ENCODE measurements at regions not wholly inside any gene's neighbourhood (a gene's known extent, or its start where the extent isn't known, plus 50 kb on each side); places are given as distances from the start of the nearest gene placed in this dataset.

GRCh38 chr2:57550912-57551311, 495.7 kb upstream of the VRK2 start:
- H3K27ac Mint-ChIP-seq (ENCODE audit: unreplicated experiment) = no peak overlapping the region
- no peak overlapping the region for H3K4me3 Mint-ChIP-seq (ENCODE audit: unreplicated experiment)
- no peaks in the 10 kb centered on the region for H3K9me3 Mint-ChIP-seq (ENCODE audit: unreplicated experiment)
- H3K27me3 Mint-ChIP-seq (ENCODE audit: unreplicated experiment) = no peaks in the 10 kb centered on the region
- TF ChIP-seq, protein P1, sequence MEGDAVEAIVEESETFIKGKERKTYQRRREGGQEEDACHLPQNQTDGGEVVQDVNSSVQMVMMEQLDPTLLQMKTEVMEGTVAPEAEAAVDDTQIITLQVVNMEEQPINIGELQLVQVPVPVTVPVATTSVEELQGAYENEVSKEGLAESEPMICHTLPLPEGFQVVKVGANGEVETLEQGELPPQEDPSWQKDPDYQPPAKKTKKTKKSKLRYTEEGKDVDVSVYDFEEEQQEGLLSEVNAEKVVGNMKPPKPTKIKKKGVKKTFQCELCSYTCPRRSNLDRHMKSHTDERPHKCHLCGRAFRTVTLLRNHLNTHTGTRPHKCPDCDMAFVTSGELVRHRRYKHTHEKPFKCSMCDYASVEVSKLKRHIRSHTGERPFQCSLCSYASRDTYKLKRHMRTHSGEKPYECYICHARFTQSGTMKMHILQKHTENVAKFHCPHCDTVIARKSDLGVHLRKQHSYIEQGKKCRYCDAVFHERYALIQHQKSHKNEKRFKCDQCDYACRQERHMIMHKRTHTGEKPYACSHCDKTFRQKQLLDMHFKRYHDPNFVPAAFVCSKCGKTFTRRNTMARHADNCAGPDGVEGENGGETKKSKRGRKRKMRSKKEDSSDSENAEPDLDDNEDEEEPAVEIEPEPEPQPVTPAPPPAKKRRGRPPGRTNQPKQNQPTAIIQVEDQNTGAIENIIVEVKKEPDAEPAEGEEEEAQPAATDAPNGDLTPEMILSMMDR (IDR thresholded peaks at IDR 0.05; ENCODE audit: unreplicated experiment) = no peak
- no peak for DNase-seq (ENCODE audit: low spot score)
- H3K4me1 Mint-ChIP-seq (ENCODE audit: unreplicated experiment) = peaks cover 2% of the 10 kb centered on the region
- no peaks in the 10 kb centered on the region for H3K36me3 Mint-ChIP-seq (ENCODE audit: low read depth, unreplicated experiment)

- no peaks in the 10 kb centered on the region for H3K4me1 Mint-ChIP-seq (ENCODE audit: unreplicated experiment)
- H3K27me3 Mint-ChIP-seq (ENCODE audit: unreplicated experiment) = no peaks in the 10 kb centered on the region
- TF ChIP-seq, protein P1 (IDR thresholded peaks at IDR 0.05; ENCODE audit: unreplicated experiment) = no peak
- H3K27ac Mint-ChIP-seq (ENCODE audit: unreplicated experiment) = no peak overlapping the region
- H3K4me3 Mint-ChIP-seq (ENCODE audit: unreplicated experiment) = no peak overlapping the region
- no peak for DNase-seq (ENCODE audit: low spot score)
- H3K36me3 Mint-ChIP-seq (ENCODE audit: low read depth, unreplicated experiment) = no peaks in the 10 kb centered on the region
- no peaks in the 10 kb centered on the region for H3K9me3 Mint-ChIP-seq (ENCODE audit: unreplicated experiment)
Observed at GRCh38 chr2:57552885-57553284, 493.7 kb upstream of the VRK2 start.

- Mint-ChIP-seq H3K27me3 (ENCODE audit: unreplicated experiment) (no peaks in the 10 kb centered on the region), H3K9me3 (ENCODE audit: unreplicated experiment) (no peaks in the 10 kb centered on the region), H3K4me1 (ENCODE audit: unreplicated experiment) (no peaks in the 10 kb centered on the region), H3K4me3 (ENCODE audit: unreplicated experiment) (no peak overlapping the region), H3K27ac (ENCODE audit: unreplicated experiment) (no peak overlapping the region), H3K36me3 (ENCODE audit: low read depth, unreplicated experiment) (no peaks in the 10 kb centered on the region)
- TF ChIP-seq, protein P1 (IDR thresholded peaks at IDR 0.05; ENCODE audit: unreplicated experiment) = no peak
- no peak for DNase-seq (ENCODE audit: low spot score)
Observed at GRCh38 chr2:57554348-57554747, 492.3 kb upstream of the VRK2 start.

DNA sequence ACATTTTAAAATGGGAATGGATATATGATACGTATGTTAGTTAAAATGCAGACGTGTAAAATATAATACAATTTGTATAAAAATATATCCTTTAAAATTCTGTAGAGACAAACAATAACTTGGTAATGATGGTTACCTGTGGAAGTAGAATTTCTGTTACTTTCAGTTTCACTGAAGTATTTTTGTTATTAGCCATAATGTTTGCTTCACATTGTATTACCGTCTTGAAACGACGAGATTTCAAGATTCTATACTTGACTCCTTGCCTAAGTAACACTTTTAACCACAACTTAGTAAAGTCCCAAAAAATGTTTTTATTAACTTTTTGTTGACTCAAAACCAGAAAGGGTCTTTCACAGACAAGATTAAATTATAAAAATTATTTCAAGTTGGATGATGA, 488.3 kb upstream of the VRK2 start:
- TF ChIP-seq, protein P1 (IDR thresholded peaks at IDR 0.05; ENCODE audit: unreplicated experiment) = no peak
- Mint-ChIP-seq H3K36me3 (ENCODE audit: low read depth, unreplicated experiment) (no peaks in the 10 kb centered on the region), H3K27me3 (ENCODE audit: unreplicated experiment) (no peaks in the 10 kb centered on the region), H3K4me3 (ENCODE audit: unreplicated experiment) (no peak overlapping the region), H3K9me3 (ENCODE audit: unreplicated experiment) (no peaks in the 10 kb centered on the region), H3K27ac (ENCODE audit: unreplicated experiment) (no peak overlapping the region), H3K4me1 (ENCODE audit: unreplicated experiment) (no peaks in the 10 kb centered on the region)
- DNase-seq (ENCODE audit: low spot score) = no peak

DNA sequence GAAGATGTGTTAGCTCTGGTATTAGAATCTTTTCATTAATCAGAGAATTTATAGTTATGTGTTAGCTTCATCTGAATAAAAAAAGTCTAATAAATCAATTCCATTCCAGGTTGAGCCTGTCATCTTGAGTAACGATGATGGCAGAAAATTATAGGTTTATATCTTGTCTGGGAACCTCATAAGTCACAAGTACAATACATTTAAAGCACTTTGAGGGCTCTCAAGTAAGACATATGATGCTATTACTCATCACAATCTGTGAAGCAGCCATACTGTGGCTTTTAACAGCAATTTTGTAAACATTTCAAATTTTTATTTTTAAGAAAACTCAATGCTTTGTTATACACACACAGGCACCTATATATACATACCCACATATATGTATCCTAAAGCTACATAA, 484.1 kb upstream of the VRK2 start:
- Mint-ChIP-seq H3K36me3 (ENCODE audit: low read depth, unreplicated experiment) (no peaks in the 10 kb centered on the region), H3K4me1 (ENCODE audit: unreplicated experiment) (no peaks in the 10 kb centered on the region), H3K9me3 (ENCODE audit: unreplicated experiment) (no peaks in the 10 kb centered on the region), H3K4me3 (ENCODE audit: unreplicated experiment) (no peak overlapping the region), H3K27ac (ENCODE audit: unreplicated experiment) (no peak overlapping the region), H3K27me3 (ENCODE audit: unreplicated experiment) (no peaks in the 10 kb centered on the region)
- no peak for DNase-seq (ENCODE audit: low spot score)
- TF ChIP-seq, protein P1 (IDR thresholded peaks at IDR 0.05; ENCODE audit: unreplicated experiment) = no peak
